Testis (tissue), 2 donors: ENCODE measurements at regions not wholly inside any gene's neighbourhood (a gene's known extent, or its start where the extent isn't known, plus 50 kb on each side); places are given as distances from the start of the nearest gene placed in this dataset.

Source experiments
- CTCF ChIP-seq, 3 experiments: fragments of 450-650 bp in 2 of 3; fragments of 200-600 bp in 1 of 3; sonication (generic) in 1 of 3; IDR thresholded peaks; one replicate each; pipeline ENCODE4 v1.5.1; 2016 to 2019; ENCODE audit warnings: antibody characterized with exemption in 3 of 3, mild to moderate bottlenecking in 2 of 3, moderate library complexity in 1 of 3
- POLR2A ChIP-seq: fragments of 450-650 bp; IDR thresholded peaks from one replicate; pipeline ENCODE4 v1.6.1; 2017; ENCODE audit warnings: antibody characterized with exemption, mild to moderate bottlenecking, moderate library complexity

GRCh38 chr6:147448775-147449174 lies 59.7 kb upstream of the SAMD5 start:
- TF ChIP-seq CTCF (IDR thresholded peaks at IDR 0.05): no peak
- TF ChIP-seq POLR2A: no peak
